Fibroblast of skin of right quadriceps (primary cell): ENCODE measurements at regions not wholly inside any gene's neighbourhood (a gene's known extent, or its start where the extent isn't known, plus 50 kb on each side); places are given as distances from the start of the nearest gene placed in this dataset.

Experiments
- DNase-seq: peaks from one replicate; pipeline ENCODE4 v3.0.0-alpha.2; 2013

- DNase-seq: no peak
Measured at GRCh38 chrX:137483554-137483953, 82.4 kb upstream of the ZIC3 start.

GRCh38 chrX:137482136-137482535 is 83.8 kb upstream of the ZIC3 start:
- no peak for DNase-seq

DNA sequence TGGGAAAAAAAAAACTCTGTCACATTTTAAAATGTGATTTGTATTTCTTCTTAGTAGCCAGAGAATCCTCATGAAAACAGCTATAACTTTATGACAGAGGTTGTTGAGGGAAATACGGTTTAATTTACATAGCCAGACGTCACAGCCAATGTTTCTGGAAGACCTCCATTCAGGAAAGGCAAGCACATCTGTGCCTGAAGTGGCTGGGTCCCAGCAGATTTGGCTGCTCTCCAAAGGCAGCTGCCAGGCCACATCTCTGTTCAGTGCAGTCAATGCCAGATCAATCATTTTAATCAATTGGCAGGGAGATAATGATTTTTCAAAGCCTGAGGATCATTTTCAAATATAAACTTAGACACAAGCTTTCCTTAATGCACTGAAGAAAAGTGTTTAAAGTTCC is 86.5 kb upstream of the ZIC3 start:
- DNase-seq: no peak

DNA sequence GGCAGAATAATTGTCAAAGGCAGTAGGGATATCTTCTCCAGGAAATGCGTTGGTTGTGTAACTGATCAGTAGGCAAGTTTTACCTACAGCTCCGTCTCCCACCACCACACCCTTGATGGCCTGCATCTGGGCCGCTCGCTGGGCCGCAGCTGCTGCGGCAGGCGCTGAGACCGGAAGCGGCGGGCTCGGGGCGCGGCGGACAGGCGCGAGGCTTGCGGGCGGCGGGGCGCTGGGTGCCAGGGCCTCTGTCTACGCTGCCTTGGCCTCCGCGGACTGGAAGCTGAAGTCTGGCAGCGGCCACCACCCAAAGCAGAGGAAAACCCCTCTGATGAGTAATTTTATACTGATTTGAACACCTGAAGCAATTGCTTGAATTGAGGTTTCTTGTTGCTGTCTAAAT is 124.2 kb upstream of the ZIC3 start:
- no peak for DNase-seq

- DNase-seq: no peak
Measured at GRCh38 chrX:137432609-137433008, 133.3 kb upstream of the ZIC3 start.

DNA sequence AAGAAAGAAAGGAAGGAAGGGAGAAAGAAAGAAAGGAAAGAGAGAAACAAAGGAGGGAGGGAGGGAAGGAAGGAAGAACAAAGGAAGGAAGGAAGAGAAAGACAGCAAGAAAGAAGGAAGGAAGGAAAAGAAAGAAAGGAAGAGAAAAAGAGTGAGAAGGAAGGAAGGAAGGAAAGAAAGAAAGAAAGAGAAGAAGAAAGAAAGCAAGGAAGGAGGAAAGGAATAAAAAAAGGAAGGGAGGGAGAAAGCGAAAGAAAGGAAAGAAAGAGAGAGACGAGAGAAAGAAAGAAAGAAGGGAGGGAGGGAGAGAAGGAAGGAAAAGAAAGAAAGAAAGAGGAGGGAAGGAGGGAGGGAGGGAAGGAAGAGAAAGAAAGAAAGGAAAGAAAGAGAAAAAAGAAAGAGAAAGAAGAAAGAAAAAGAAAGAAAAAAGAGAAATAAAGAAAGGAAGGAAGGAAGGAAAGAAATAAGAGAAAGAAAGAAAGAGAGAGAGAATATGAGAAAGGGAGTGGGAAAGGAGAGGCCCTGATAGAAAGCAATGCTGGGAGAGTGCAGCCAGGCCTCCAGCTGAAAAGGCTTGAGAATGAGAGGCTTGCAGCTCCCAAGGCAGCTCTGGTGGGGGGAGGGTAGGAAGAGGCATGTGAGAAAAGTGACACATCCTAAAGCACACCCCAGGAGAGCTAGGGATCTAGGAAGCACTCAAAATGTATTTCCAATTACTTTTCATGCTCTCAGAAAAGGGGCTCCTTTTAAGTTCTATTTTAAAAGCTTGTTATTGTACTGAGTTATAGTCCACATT is 134.0 kb upstream of the ZIC3 start:
- no peak for DNase-seq

DNA sequence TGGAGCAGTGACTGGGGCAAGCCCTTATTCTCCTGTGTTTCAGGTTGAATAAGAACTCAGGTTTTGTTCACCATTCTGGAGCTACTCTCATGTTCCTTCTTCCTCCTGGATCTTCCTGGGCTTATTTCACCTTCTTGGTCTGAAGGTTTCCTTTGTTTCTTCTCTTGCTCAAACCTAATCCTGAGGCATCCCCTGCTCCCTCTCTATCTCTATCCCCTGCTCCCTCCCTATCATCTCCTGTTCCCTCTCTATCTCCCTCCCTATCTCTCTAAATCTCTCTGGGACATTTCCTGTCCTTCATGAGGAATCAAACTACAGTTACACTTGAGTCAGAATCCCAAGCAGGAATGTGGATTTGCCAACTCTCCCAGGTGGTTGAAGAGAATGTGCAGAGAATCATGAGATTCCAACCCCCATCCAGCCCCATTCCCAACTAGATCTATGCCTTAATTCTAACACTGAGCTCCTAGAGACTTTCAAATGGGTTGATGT is 134.9 kb upstream of the ZIC3 start:
- DNase-seq: no peak

DNA sequence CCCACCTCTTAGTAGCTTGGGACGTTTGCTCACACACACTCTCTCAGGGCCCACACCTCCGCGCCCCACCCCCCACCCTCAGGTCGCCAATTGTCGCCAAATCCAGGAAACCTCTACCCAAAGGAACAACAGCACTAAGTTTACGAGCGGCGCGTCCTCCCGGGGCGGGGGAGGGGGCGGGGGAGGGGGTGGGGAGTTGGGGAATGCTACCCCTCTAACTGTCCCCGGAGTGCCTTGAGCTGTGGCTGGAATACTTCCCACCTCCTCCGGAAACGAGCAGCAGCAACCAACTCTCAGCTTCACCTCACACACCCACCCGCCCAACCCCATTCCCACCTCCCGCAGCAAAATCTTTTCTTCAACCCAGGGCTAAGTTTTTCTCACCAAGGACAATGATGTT is 135.6 kb upstream of the ZIC3 start:
- no peak for DNase-seq

DNA sequence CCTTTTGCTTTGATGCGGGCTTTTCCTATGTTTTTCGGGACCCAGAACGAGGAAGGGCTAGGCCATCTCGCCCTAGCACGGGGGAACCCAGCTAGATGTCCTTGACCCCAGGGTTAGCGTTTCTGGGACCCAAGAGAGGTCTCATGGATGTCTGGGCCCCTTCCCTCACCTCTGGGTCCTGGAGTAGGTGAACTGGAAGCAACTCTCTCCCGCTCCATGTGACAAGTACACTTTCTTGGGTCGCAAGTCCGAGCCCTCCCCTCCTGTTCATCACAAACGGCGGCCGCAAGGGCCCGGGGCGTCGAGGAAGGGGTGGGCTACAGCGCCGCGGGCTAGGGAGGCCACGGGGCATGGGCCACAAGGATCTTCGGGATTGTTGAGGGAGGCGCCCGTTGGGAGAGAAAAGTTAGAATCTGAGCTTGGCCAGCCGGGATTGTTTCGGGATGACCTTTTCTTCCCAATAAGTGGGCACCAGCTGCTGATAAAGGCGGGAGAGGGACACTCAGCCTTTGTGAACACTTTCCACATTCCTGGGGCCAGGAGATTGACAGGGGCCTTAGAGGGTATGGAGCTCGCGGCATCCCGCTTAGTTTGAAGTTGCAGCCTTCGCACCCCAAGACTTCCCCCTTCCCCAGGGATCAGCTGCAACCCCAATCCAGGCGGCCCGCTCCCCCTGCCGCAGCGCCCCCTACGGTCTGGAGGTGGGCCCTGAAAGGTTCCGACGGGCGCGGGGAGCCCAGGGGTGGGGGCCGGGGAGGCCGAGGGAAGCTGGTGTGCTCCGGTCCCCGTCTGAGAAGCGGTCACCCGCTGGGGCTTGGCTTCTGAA is 136.9 kb upstream of the ZIC3 start:
- DNase-seq: no peak

GRCh38 chrX:137428221-137428661 is 137.7 kb upstream of the ZIC3 start:
- no peak for DNase-seq

GRCh38 chrX:137427816-137428215 is 138.1 kb upstream of the ZIC3 start:
- DNase-seq: no peak

DNA sequence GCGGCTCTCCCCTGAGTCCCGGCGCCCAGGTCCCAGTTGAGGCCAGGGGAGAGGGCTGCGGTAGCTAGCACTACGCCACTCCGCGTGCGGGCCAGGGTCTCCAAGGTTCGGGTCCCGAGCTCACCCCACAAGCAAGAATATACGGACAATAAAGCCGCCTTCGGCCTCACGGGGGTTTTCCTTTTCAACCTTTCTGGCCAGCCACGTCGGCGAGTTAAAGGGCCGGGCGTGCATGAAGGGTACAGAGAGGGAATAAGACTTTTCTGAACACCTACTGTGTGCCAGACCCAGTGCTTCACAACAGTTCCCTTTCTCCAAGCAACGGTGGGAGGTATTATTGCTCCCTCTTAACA is 138.5 kb upstream of the ZIC3 start:
- no peak for DNase-seq

- no peak for DNase-seq
Measured at GRCh38 chrX:137426695-137427425, 139.1 kb upstream of the ZIC3 start.

GRCh38 chrX:137425986-137426385 is 139.9 kb upstream of the ZIC3 start:
- no peak for DNase-seq

DNA sequence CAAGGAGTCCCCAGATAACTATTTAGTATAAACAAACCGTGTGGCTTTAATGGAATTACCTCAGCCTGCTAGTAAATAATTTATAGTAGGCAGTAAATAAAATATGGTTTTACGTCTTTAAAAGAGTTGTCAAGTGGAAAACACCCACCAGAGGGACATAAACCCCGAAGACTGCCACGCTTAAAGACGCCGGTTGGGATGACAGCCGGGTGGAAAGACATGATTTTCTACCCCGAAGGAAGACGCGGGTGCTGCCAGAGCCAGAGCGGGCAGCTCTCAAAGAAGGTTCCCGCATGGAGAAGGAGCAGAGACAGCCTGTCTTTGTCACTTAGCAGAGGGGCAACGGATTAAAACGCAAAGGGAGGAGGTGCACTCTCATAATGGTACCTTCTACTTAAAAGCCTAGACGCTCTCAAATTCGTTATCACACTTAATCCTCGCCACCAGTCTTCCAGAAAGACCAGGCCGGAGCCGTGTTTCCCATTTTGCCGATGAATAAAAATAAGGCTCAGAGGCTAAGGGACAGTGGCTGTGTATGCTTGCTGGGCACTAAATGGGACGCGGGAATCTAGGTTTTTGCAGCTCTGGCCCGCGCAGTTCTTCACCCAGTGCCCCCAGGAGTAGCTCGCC is 140.5 kb upstream of the ZIC3 start:
- DNase-seq: no peak

- no peak for DNase-seq
Measured at GRCh38 chrX:137424679-137425078, 141.2 kb upstream of the ZIC3 start.

DNA sequence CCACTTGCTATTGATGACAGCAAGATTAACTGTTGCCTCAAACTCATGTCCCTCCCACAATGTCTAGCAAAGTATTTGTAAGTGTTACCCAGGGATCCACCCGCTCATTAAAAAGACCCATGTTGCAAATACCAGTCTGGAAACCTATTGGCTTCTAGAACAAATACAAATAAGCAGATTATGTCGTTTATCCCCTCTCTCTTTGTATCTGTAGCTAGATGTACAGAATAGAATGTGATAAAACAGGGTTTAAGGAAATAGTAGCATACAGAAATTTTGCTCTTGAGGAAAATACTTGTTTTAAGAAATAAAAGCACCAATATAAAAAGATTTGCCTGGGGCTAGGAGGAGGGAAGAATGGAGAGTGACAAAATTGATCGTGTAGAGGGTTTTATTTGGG is 142.7 kb upstream of the ZIC3 start:
- no peak for DNase-seq

GRCh38 chrX:137418086-137418485 is 147.8 kb upstream of the ZIC3 start:
- DNase-seq: no peak

- no peak for DNase-seq
Measured at GRCh38 chrX:137413190-137413589, 152.7 kb upstream of the ZIC3 start.

GRCh38 chrX:137405449-137406140 is 160.3 kb upstream of the ZIC3 start:
- DNase-seq: no peak

GRCh38 chrX:137401092-137401491 is 164.8 kb upstream of the ZIC3 start:
- no peak for DNase-seq

- no peak for DNase-seq
Measured at GRCh38 chrX:137387646-137388045, 178.3 kb upstream of the ZIC3 start.
